ENCODE measurements at regions not wholly inside any gene's neighbourhood (a gene's known extent, or its start where the extent isn't known, plus 50 kb on each side); places are given as distances from the start of the nearest gene placed in this dataset.

DNA sequence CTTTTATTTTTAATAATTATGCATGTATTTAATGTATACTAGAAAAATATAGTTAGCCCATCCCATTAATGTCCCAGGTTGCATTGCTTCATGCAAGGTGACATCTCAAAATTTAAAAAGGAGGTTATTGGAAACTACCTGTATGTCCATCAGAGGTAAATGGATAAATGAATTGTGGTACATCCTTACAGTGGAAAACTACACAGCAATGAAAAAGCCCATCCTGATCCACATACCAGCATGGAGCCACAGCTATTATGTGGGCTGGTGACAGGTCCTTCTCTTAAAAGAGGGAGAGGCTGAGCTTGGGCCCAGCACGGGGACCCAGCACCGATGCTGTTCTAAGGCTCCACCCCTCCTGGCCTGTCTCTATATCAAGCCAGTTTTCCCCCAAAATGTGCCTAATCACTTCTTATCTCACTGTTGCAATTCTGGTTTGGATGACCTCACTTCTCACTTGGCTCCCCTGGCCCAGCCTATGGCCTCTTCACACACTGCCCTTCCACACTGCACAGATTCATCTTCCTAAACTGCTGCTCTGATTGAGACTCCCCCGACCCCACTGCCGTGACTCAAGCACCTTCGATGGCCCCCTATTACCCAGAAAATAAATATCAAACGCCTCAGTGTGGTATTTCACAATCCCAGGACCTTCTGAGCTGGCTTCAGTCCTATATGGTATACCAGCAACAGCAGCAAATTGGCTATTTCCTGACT is 97.1 kb upstream of the NCOR2 start:
- no peak for TF ChIP-seq CTCF (IDR thresholded peaks at IDR 0.05; ENCODE audit: extremely low read depth, insufficient read depth, missing control alignments)
- no peak for DNase-seq (ENCODE audit: low spot score)
- in situ Hi-C loops (cut with MboI; ENCODE audit: low pct_unique_long_range_greater_than_20kb, low sequenced_read_pairs, unreplicated experiment) = no loop called here

- no peak for TF ChIP-seq CTCF (IDR thresholded peaks at IDR 0.05; ENCODE audit: extremely low read depth, insufficient read depth, missing control alignments)
- DNase-seq (ENCODE audit: low spot score) = no peak
- in situ Hi-C loops (cut with MboI; ENCODE audit: low pct_unique_long_range_greater_than_20kb, low sequenced_read_pairs, unreplicated experiment) = no loop called here
These were observed 96.5 kb upstream of the NCOR2 start for GRCh38 chr12:124663771-124664366.

DNA sequence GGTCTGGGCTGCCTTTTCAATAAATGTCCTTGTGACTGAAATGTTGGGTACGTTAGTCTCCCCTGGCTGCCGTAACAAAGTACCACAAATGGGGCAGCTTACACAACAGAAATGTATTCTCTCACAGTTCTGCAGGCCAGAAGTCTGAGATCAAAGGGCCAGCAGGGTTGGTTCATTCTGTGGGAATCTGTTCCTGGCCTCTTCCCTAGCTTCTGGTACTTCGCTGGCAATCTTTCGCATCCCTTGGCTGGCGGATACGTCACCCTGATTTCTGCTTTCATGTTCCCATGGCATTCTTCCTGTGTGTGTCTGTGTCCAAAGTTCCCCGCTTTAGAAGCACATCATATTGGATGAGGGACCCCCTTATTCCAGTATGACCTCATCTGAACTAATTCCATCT is 95.8 kb upstream of the NCOR2 start:
- TF ChIP-seq CTCF (IDR thresholded peaks at IDR 0.05; ENCODE audit: extremely low read depth, insufficient read depth, missing control alignments) = no peak
- in situ Hi-C loops (cut with MboI; ENCODE audit: low pct_unique_long_range_greater_than_20kb, low sequenced_read_pairs, unreplicated experiment) = no loop called here
- no peak for DNase-seq (ENCODE audit: low spot score)

DNA sequence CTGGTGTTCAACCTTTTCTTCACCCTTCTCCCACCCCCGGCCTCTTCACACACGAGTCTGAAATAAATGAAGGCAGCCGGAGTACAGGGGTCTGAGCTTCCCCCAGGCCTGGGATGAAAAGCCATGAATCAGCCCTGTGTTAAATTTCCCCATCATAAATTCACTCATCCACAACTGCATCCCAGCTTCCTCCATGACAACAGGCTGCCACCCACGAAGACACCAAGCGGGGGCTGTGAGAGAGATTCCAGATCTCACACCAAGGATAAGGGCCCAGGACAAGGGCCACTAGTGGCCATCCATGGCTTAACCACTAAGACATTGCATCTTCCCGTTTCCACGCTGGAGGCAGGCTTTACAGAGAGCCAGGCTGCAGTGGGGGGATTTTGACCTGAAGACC is 93.9 kb upstream of the NCOR2 start:
- in situ Hi-C loops (cut with MboI; ENCODE audit: low pct_unique_long_range_greater_than_20kb, low sequenced_read_pairs, unreplicated experiment) = no loop called here
- TF ChIP-seq CTCF (IDR thresholded peaks at IDR 0.05; ENCODE audit: extremely low read depth, insufficient read depth, missing control alignments) = no peak
- DNase-seq (ENCODE audit: low spot score) = no peak

GRCh38 chr12:124660851-124661250 is 93.4 kb upstream of the NCOR2 start:
- no peak for DNase-seq (ENCODE audit: low spot score)
- in situ Hi-C loops (cut with MboI; ENCODE audit: low pct_unique_long_range_greater_than_20kb, low sequenced_read_pairs, unreplicated experiment) = no loop called here
- no peak for TF ChIP-seq CTCF (IDR thresholded peaks at IDR 0.05; ENCODE audit: extremely low read depth, insufficient read depth, missing control alignments)

- no peak for TF ChIP-seq CTCF (IDR thresholded peaks at IDR 0.05; ENCODE audit: extremely low read depth, insufficient read depth, missing control alignments)
- in situ Hi-C loops (cut with MboI; ENCODE audit: low pct_unique_long_range_greater_than_20kb, low sequenced_read_pairs, unreplicated experiment) = no loop called here
- DNase-seq (ENCODE audit: low spot score) = no peak
These were observed 91.5 kb upstream of the NCOR2 start for GRCh38 chr12:124658806-124659402.

All from GM13977 (cell line).